ENCODE measurements at regions not wholly inside any gene's neighbourhood (a gene's known extent, or its start where the extent isn't known, plus 50 kb on each side); places are given as distances from the start of the nearest gene placed in this dataset.

GRCh38 chr2:72035518-72036172, 112.0 kb downstream of the CYP26B1 start:
- Histone ChIP-seq H3K9me3 (ENCODE audit: insufficient read depth, low read length) (no peaks in the 10 kb centered on the region), H3K27me3 (ENCODE audit: low read depth, low read length) (no peaks in the 10 kb centered on the region), H3K9ac (ENCODE audit: low read length) (no peak overlapping the region), H2AFZ (ENCODE audit: low read depth, low read length) (no peak overlapping the region), H3K4me1 (ENCODE audit: low read length) (no peaks in the 10 kb centered on the region), H3K79me2 (ENCODE audit: low read length) (no peaks in the 10 kb centered on the region), H4K20me1 (ENCODE audit: insufficient read depth, low read length) (no peaks in the 10 kb centered on the region), H3K36me3 (replicated peaks; ENCODE audit: low read depth, low read length) (no peaks in the 10 kb centered on the region), H3K27ac (ENCODE audit: low read length) (no peak overlapping the region), H3K4me2 (ENCODE audit: low read length) (no peak overlapping the region), H3K4me3 (ENCODE audit: low read length) (no peak overlapping the region)
- TF ChIP-seq EZH2phosphoT487 (IDR thresholded peaks at IDR 0.05; ENCODE audit: low read depth) = no peak
- no peak for TF ChIP-seq CTCF (IDR thresholded peaks at IDR 0.05; ENCODE audit: low read depth, low read length)

GRCh38 chr2:72034353-72035095, 113.1 kb downstream of the CYP26B1 start:
- no peaks in the 10 kb centered on the region for H3K36me3 ChIP-seq (replicated peaks; ENCODE audit: low read depth, low read length)
- H4K20me1 ChIP-seq (ENCODE audit: insufficient read depth, low read length) = no peaks in the 10 kb centered on the region
- no peak overlapping the region for H3K4me2 ChIP-seq (ENCODE audit: low read length)
- H3K4me3 ChIP-seq (ENCODE audit: low read length) = no peak overlapping the region
- TF ChIP-seq CTCF (IDR thresholded peaks at IDR 0.05; ENCODE audit: low read depth, low read length) = no peak
- TF ChIP-seq EZH2phosphoT487 (IDR thresholded peaks at IDR 0.05; ENCODE audit: low read depth) = no peak
- no peaks in the 10 kb centered on the region for H3K27me3 ChIP-seq (ENCODE audit: low read depth, low read length)
- no peak overlapping the region for H3K9ac ChIP-seq (ENCODE audit: low read length)
- no peak overlapping the region for H2AFZ ChIP-seq (ENCODE audit: low read depth, low read length)
- no peaks in the 10 kb centered on the region for H3K79me2 ChIP-seq (ENCODE audit: low read length)
- no peaks in the 10 kb centered on the region for H3K4me1 ChIP-seq (ENCODE audit: low read length)
- no peak overlapping the region for H3K27ac ChIP-seq (ENCODE audit: low read length)
- H3K9me3 ChIP-seq (ENCODE audit: insufficient read depth, low read length) = no peaks in the 10 kb centered on the region

DNA sequence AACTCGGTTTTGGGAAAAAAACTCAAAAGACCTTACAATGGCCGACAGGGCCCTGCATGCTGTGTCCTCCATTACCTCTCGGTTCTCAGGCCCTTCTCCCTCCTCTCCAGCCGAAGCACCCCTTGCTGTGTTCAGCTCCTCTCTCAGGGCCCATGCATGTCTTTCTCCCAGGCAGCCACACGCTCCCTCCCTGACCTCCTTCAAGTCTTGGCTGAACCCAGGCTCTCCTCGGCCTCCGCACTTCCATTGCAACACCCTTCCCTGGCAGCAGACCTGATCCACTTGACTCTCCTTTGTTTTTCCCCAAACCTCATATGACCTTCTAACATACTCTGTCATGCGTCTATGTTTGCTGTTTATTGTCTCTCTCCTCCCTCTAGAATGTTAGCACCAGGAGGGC, 114.0 kb downstream of the CYP26B1 start:
- Histone ChIP-seq H3K4me1 (ENCODE audit: low read length) (no peaks in the 10 kb centered on the region), H3K9me3 (ENCODE audit: insufficient read depth, low read length) (no peaks in the 10 kb centered on the region), H4K20me1 (ENCODE audit: insufficient read depth, low read length) (no peaks in the 10 kb centered on the region), H3K36me3 (replicated peaks; ENCODE audit: low read depth, low read length) (no peaks in the 10 kb centered on the region), H3K4me2 (ENCODE audit: low read length) (no peak overlapping the region), H3K9ac (ENCODE audit: low read length) (no peak overlapping the region), H3K79me2 (ENCODE audit: low read length) (no peaks in the 10 kb centered on the region), H2AFZ (ENCODE audit: low read depth, low read length) (no peak overlapping the region), H3K4me3 (ENCODE audit: low read length) (no peak overlapping the region), H3K27me3 (ENCODE audit: low read depth, low read length) (no peaks in the 10 kb centered on the region), H3K27ac (ENCODE audit: low read length) (no peak overlapping the region)
- no peak for TF ChIP-seq EZH2phosphoT487 (IDR thresholded peaks at IDR 0.05; ENCODE audit: low read depth)
- no peak for TF ChIP-seq CTCF (IDR thresholded peaks at IDR 0.05; ENCODE audit: low read depth, low read length)

DNA sequence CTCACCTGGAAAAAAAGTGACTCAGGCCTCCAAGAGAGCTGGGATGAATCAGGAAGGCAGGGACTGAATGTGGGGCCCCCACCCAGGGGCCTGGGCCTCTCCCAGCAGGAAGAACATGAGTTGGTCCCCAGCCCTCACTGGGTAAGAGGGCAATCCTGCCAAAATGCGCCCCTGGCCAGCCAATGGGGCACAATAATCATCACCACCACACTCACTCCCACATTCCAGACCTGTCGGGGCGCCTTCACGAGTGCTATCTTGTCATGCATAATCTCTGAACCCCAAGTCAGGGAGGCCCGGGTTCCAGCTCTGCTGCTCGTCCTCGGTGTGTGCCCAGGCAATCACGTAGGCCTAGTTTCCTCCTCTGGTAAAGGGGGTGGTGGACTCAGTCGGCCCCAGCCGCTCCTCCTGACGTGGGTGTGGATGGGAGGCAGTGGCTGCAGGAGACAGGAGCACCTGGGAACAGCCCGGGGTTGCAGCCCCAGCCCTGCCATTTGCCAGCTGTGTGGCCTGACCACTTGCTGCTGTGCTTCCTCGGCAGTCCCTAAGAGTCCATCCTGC, 115.1 kb downstream of the CYP26B1 start:
- H3K4me2 ChIP-seq (ENCODE audit: low read length) = no peak overlapping the region
- H3K27me3 ChIP-seq (ENCODE audit: low read depth, low read length) = no peaks in the 10 kb centered on the region
- H3K9me3 ChIP-seq (ENCODE audit: insufficient read depth, low read length) = no peaks in the 10 kb centered on the region
- H3K79me2 ChIP-seq (ENCODE audit: low read length) = no peaks in the 10 kb centered on the region
- H3K36me3 ChIP-seq (replicated peaks; ENCODE audit: low read depth, low read length) = no peaks in the 10 kb centered on the region
- H3K4me3 ChIP-seq (ENCODE audit: low read length) = no peak overlapping the region
- H4K20me1 ChIP-seq (ENCODE audit: insufficient read depth, low read length) = no peaks in the 10 kb centered on the region
- H3K4me1 ChIP-seq (ENCODE audit: low read length) = no peaks in the 10 kb centered on the region
- no peak overlapping the region for H3K9ac ChIP-seq (ENCODE audit: low read length)
- no peak overlapping the region for H3K27ac ChIP-seq (ENCODE audit: low read length)
- TF ChIP-seq CTCF (IDR thresholded peaks at IDR 0.05; ENCODE audit: low read depth, low read length) (no peak), EZH2phosphoT487 (IDR thresholded peaks at IDR 0.05; ENCODE audit: low read depth) (no peak)
- no peak overlapping the region for H2AFZ ChIP-seq (ENCODE audit: low read depth, low read length)
